H1 (cell line): ENCODE measurements at regions not wholly inside any gene's neighbourhood (a gene's known extent, or its start where the extent isn't known, plus 50 kb on each side); places are given as distances from the start of the nearest gene placed in this dataset.

ENCODE experiments used
- CTCF ChIA-PET: fragments of 300-600 bp; sonication (Branson Sonifier 250); formaldehyde crosslinking; loops from one replicate; lab custom pipeline; 2021; ENCODE audit not compliant: partially characterized antibody; lab: Charles Lee
- POLR2A ChIA-PET: fragments of 300-600 bp; sonication (Branson Sonifier 250); formaldehyde crosslinking; loops from one replicate; lab custom pipeline; 2021; ENCODE audit warnings: inconsistent platforms; ENCODE audit not compliant: partially characterized antibody; lab: Charles Lee
- DNase-seq, 2 experiments: peaks; one replicate each; pipeline versions ENCODE4 v3.0.0 to v3.0.0-alpha.2; 2010 to 2022; ENCODE audit warnings: low spot score in 2 of 2, low read depth in 1 of 2, mixed read lengths in 1 of 2
- FAIRE-seq: peaks from 2 replicates; lab custom pipeline; 2011; peaks lifted over from hg19 to GRCh38; lab: Jason Lieb, UNC
- H2AFZ ChIP-seq: 2 replicates; pipeline ENCODE4 v1.8.1; 2012; ENCODE audit warnings: low read length, inconsistent platforms
- H2AK5ac ChIP-seq: 2 replicates; pipeline ENCODE4 v1.6.1; 2013; ENCODE audit warnings: low read depth, low read length
- H2BK120ac ChIP-seq: replicated peaks from 2 replicates; pipeline ENCODE3; 2013; ENCODE audit warnings: low read depth, low read length, inconsistent platforms
- H2BK12ac ChIP-seq: 2 replicates; pipeline ENCODE4 v1.6.1; 2013; ENCODE audit warnings: low read depth, low read length
- H2BK15ac ChIP-seq: 2 replicates; pipeline ENCODE4 v1.6.1; 2013; ENCODE audit warnings: low read length
- H2BK20ac ChIP-seq: 2 replicates; pipeline ENCODE4 v1.6.1; 2013; ENCODE audit warnings: low read length
- H2BK5ac ChIP-seq: 2 replicates; pipeline ENCODE4 v1.6.1; 2013; ENCODE audit warnings: low read depth, low read length
- H3K14ac ChIP-seq: 2 replicates; pipeline ENCODE4 v1.6.1; 2013; ENCODE audit warnings: inconsistent platforms; ENCODE audit not compliant: insufficient read length
- H3K18ac ChIP-seq: 2 replicates; pipeline ENCODE4 v1.6.1; 2013; ENCODE audit warnings: low read length; ENCODE audit errors: extremely low read depth
- H3K23ac ChIP-seq: 2 replicates; pipeline ENCODE4 v1.6.1; 2013; ENCODE audit warnings: inconsistent platforms; ENCODE audit not compliant: insufficient read length
- H3K23me2 ChIP-seq: 2 replicates; pipeline ENCODE4 v1.6.1; 2013; ENCODE audit warnings: low read depth, low read length
- H3K27ac ChIP-seq: 2 replicates; pipeline ENCODE4 v1.6.1; 2011; ENCODE audit warnings: low read depth, low read length, inconsistent platforms
- H3K27me3 ChIP-seq, 4 experiments: replicated peaks in 1 of 4; 1 replicate in 1 of 4; 2 replicates in 3 of 4; pipeline versions ENCODE4 v1.6.1 to v1.8.1; 2011 to 2013; ENCODE audit warnings: low read length in 3 of 4, mild to moderate bottlenecking in 3 of 4, inconsistent platforms in 2 of 4, mixed read lengths in 2 of 4, moderate library complexity in 1 of 4; ENCODE audit not compliant: control insufficient read depth in 3 of 4, insufficient read depth in 3 of 4; ENCODE audit errors: extremely low read depth in 1 of 4
- H3K36me3 ChIP-seq, 4 experiments: 2 replicates each; pipeline versions ENCODE4 v1.6.1 to v1.8.1; 2011 to 2013; ENCODE audit warnings: mild to moderate bottlenecking in 4 of 4, low read length in 3 of 4, moderate library complexity in 2 of 4, control low read depth in 1 of 4, inconsistent platforms in 1 of 4; ENCODE audit not compliant: insufficient read depth in 4 of 4, control insufficient read depth in 2 of 4
- H3K4ac ChIP-seq: replicated peaks from 2 replicates; pipeline ENCODE3; 2013; ENCODE audit warnings: low read length, low read depth, mixed read lengths, inconsistent platforms; ENCODE audit not compliant: insufficient read length
- H3K4me1 ChIP-seq, 4 experiments: replicated peaks in 1 of 4; 1 replicate in 1 of 4; 2 replicates in 3 of 4; pipeline versions ENCODE4 v1.6.1 to v1.8.1; 2011 to 2013; ENCODE audit warnings: low read length in 3 of 4, inconsistent platforms in 2 of 4, mixed read lengths in 1 of 4; ENCODE audit not compliant: insufficient read depth in 4 of 4, control insufficient read depth in 3 of 4
- H3K4me2 ChIP-seq, 2 experiments: 2 replicates each; pipeline versions ENCODE4 v1.6.1 to v1.8.1; 2011 to 2013; ENCODE audit warnings: low read depth in 2 of 2, low read length in 2 of 2, control low read depth in 1 of 2, inconsistent platforms in 1 of 2, mild to moderate bottlenecking in 1 of 2; ENCODE audit not compliant: insufficient read depth in 1 of 2
- H3K4me3 ChIP-seq, 4 experiments: fragments of 200-600, 300-600 bp in 1 of 4; sonication (generic), shearing (Covaris generic), sonication (Bioruptor Twin) in 1 of 4; 2 replicates each; pipeline versions ENCODE4 v1.5.1 to v1.8.1; 2011 to 2016; ENCODE audit warnings: low read length in 4 of 4, low read depth in 3 of 4, control low read depth in 2 of 4, inconsistent platforms in 2 of 4, mild to moderate bottlenecking in 2 of 4, mixed read lengths in 1 of 4, moderate library complexity in 1 of 4; ENCODE audit not compliant: insufficient read depth in 2 of 4; ENCODE audit errors: extremely low read depth in 1 of 4
- H3K56ac ChIP-seq: replicated peaks from 2 replicates; pipeline ENCODE3; 2013; ENCODE audit warnings: low read depth, mild to moderate bottlenecking, mixed read lengths, low read length, inconsistent platforms; ENCODE audit not compliant: insufficient read length
- H3K79me1 ChIP-seq: 2 replicates; pipeline ENCODE4 v1.6.1; 2013; ENCODE audit warnings: low read depth, low read length, control low read depth
- H3K79me2 ChIP-seq, 2 experiments: 2 replicates each; pipeline versions ENCODE4 v1.6.1 to v1.8.1; 2012 to 2013; ENCODE audit warnings: low read length in 2 of 2, mild to moderate bottlenecking in 2 of 2, inconsistent platforms in 1 of 2; ENCODE audit not compliant: insufficient read depth in 2 of 2, control insufficient read depth in 1 of 2
- H3K9ac ChIP-seq, 4 experiments: replicated peaks in 1 of 4; 1 replicate in 1 of 4; 2 replicates in 3 of 4; pipeline versions ENCODE4 v1.6.1 to v1.8.1; 2011 to 2013; ENCODE audit warnings: low read depth in 3 of 4, low read length in 3 of 4, control low read depth in 2 of 4, mild to moderate bottlenecking in 2 of 4, moderate library complexity in 2 of 4, inconsistent platforms in 1 of 4; ENCODE audit errors: extremely low read depth in 1 of 4
- H3K9me3 ChIP-seq, 2 experiments: 2 replicates each; pipeline versions ENCODE4 v1.6.1 to v1.8.1; 2012 to 2013; ENCODE audit warnings: mild to moderate bottlenecking in 2 of 2, moderate library complexity in 2 of 2, control low read depth in 1 of 2, inconsistent platforms in 1 of 2, low read depth in 1 of 2, low read length in 1 of 2, mixed read lengths in 1 of 2; ENCODE audit not compliant: insufficient read depth in 2 of 2
- H4K20me1 ChIP-seq, 2 experiments: replicated peaks in 1 of 2; 2 replicates each; pipeline versions ENCODE3 to v1.8.1; 2011 to 2013; ENCODE audit warnings: inconsistent platforms in 2 of 2, low read length in 2 of 2, mild to moderate bottlenecking in 1 of 2; ENCODE audit not compliant: insufficient read depth in 2 of 2, control insufficient read depth in 1 of 2
- H4K5ac ChIP-seq: 2 replicates; pipeline ENCODE4 v1.6.1; 2013; ENCODE audit warnings: low read length, low read depth, mixed read lengths, inconsistent platforms; ENCODE audit not compliant: insufficient read length
- H4K8ac ChIP-seq: 2 replicates; pipeline ENCODE4 v1.8.0; 2013; ENCODE audit warnings: mild to moderate bottlenecking, moderate library complexity, low read length, inconsistent platforms; ENCODE audit not compliant: insufficient read depth; ENCODE audit errors: extremely low read depth
- H4K91ac ChIP-seq: replicated peaks from 2 replicates; pipeline ENCODE3; 2013; ENCODE audit warnings: low read length, mixed read lengths, inconsistent platforms; ENCODE audit not compliant: insufficient read length
- ASH2L ChIP-seq: fragments of 200-600, 300-600 bp; sonication (generic); IDR thresholded peaks from one replicate; pipeline ENCODE4 v1.7.1; 2017; ENCODE audit warnings: low read length
- ATF3 ChIP-seq: IDR thresholded peaks from 2 replicates; pipeline ENCODE4 v1.6.1; 2011; ENCODE audit warnings: low read depth, mild to moderate bottlenecking, low read length; ENCODE audit not compliant: insufficient read depth
- CBX8 ChIP-seq: fragments of 300-800, 300-1000 bp; sonication (generic); IDR thresholded peaks from 2 replicates; pipeline ENCODE4 v1.7.1; 2016; ENCODE audit warnings: low read depth, low read length, borderline replicate concordance
- CHD2 ChIP-seq: IDR thresholded peaks from 2 replicates; pipeline ENCODE4 v1.6.1; 2012; ENCODE audit warnings: low read length, improper control_type of control experiment
- GABPA ChIP-seq: IDR thresholded peaks from 2 replicates; pipeline ENCODE4 v1.6.1; 2011; ENCODE audit warnings: mild to moderate bottlenecking, low read length, moderate library complexity, borderline replicate concordance; ENCODE audit not compliant: insufficient read depth
- HDAC6 ChIP-seq: IDR thresholded peaks from one replicate; pipeline ENCODE4 v1.7.1; 2012; ENCODE audit warnings: low read depth, mild to moderate bottlenecking, inconsistent platforms, low read length, moderate library complexity
- POLR2A ChIP-seq, 2 experiments: IDR thresholded peaks; 1 replicate in 1 of 2; 2 replicates in 1 of 2; pipeline ENCODE4 v1.6.1; 2011; ENCODE audit warnings: low read depth in 2 of 2, low read length in 2 of 2, mild to moderate bottlenecking in 2 of 2; ENCODE audit errors: control extremely low read depth in 1 of 2
- RAD21 ChIP-seq, 2 experiments: IDR thresholded peaks in 1 of 2; conservative IDR thresholded peaks in 1 of 2; 2 replicates each; pipeline ENCODE4 v1.6.1; 2011; ENCODE audit warnings: low read depth in 2 of 2, low read length in 2 of 2, improper control_type of control experiment in 1 of 2, inconsistent platforms in 1 of 2, mild to moderate bottlenecking in 1 of 2, moderate library complexity in 1 of 2
- SIN3A ChIP-seq, 2 experiments: IDR thresholded peaks in 1 of 2; conservative IDR thresholded peaks in 1 of 2; 2 replicates each; pipeline ENCODE4 v1.6.1; 2011 to 2012; ENCODE audit warnings: low read length in 2 of 2, improper control_type of control experiment in 1 of 2, low read depth in 1 of 2, mild to moderate bottlenecking in 1 of 2
- SIX5 ChIP-seq: IDR thresholded peaks from 2 replicates; pipeline ENCODE4 v1.6.1; 2011; ENCODE audit warnings: mild to moderate bottlenecking, low read depth, low read length
- TBP ChIP-seq: IDR thresholded peaks from 2 replicates; pipeline ENCODE4 v1.6.1; 2011; ENCODE audit warnings: low read depth, low read length, improper control_type of control experiment
- TCF12 ChIP-seq: IDR thresholded peaks from 2 replicates; pipeline ENCODE4 v1.6.1; 2011; ENCODE audit warnings: low read depth, mild to moderate bottlenecking, low read length
- USF2 ChIP-seq: IDR thresholded peaks from 2 replicates; pipeline ENCODE4 v1.6.1; 2011; ENCODE audit warnings: low read length, improper control_type of control experiment
- WGBS, 2 experiments: shearing (Covaris generic) in 1 of 2; methylation state at CpG; one replicate each; pipeline versions ENCODE4 v1.1.6 to v1.1.7; 2013 to 2015; ENCODE audit warnings: low lambda C conversion rate in 2 of 2, mixed read lengths in 2 of 2, inconsistent platforms in 1 of 2, low coverage in 1 of 2, missing lambda C conversion rate in 1 of 2; ENCODE audit not compliant: insufficient replicate concordance in 2 of 2, insufficient coverage in 1 of 2, insufficient read length in 1 of 2; ENCODE audit errors: extremely low coverage in 1 of 2, missing lambda C conversion rate in 1 of 2; 5-methylcytosine and 5-hydroxymethylcytosine counted together

- H2BK5ac ChIP-seq, result no peak overlapping the region
- no peak overlapping the region for H3K18ac ChIP-seq
- no peak overlapping the region for H2BK20ac ChIP-seq
- no peaks in the 10 kb centered on the region for H3K36me3 ChIP-seq
- no peak overlapping the region; the same call in 1 of the 2 replicates for H2BK15ac ChIP-seq
- DNase-seq (no peak), FAIRE-seq (no peak)
- H3K4me3 ChIP-seq, result no peak overlapping the region
- H4K20me1 ChIP-seq, result no peaks in the 10 kb centered on the region
- no peak overlapping the region for H3K27ac ChIP-seq
- no peak overlapping the region for H3K23ac ChIP-seq
- no peak overlapping the region for H4K8ac ChIP-seq
- H3K4ac ChIP-seq, result no peak overlapping the region
- no peak overlapping the region for H2AFZ ChIP-seq
- CTCF ChIA-PET, result interaction anchor here (0.6 to 1.5 kb wide), 5 partner anchors 53 to 616 kb away, joined by 3 to 4 read pairs (median 3); no protein-coding TSS in a partner anchor
- H3K23me2 ChIP-seq, result no peaks in the 10 kb centered on the region; the same call in 1 of the 2 replicates
- H2AK5ac ChIP-seq, result no peak overlapping the region
- no peak overlapping the region for H4K91ac ChIP-seq
- H3K56ac ChIP-seq, result no peak overlapping the region
- H2BK120ac ChIP-seq, result no peak overlapping the region
- peak overlapping the region; percentile 72; the same call in 1 of the 2 replicates for H2BK12ac ChIP-seq
- H3K9ac ChIP-seq, result no peak overlapping the region
- H4K5ac ChIP-seq, result no peak overlapping the region
- no peaks in the 10 kb centered on the region for H3K9me3 ChIP-seq
- H3K79me1 ChIP-seq, result no peaks in the 10 kb centered on the region
- H3K4me2 ChIP-seq, result no peak overlapping the region
- no peak overlapping the region for H3K14ac ChIP-seq
- H3K4me1 ChIP-seq, result peaks cover 0 to 9% (median 5%) of the 10 kb centered on the region in 4 experiments; a peak in 4 of 7 replicates
- WGBS, 2 experiments, result 81% methylated on average over 8 of the region's 8 CpGs; no CpG with 5 or more reads in 1 of the 2 experiments
- peaks cover 0 to 2% (median 0%) of the 10 kb centered on the region in 4 experiments; a peak in 1 of 7 replicates for H3K27me3 ChIP-seq
- no peaks in the 10 kb centered on the region for H3K79me2 ChIP-seq
- POLR2A ChIA-PET, result no interaction called here
- no peak for TF ChIP-seq HDAC6
- no peak for TF ChIP-seq RAD21 (IDR thresholded peaks at IDR 0.05 in 1 of 2, conservative IDR thresholded peaks at IDR 0.05 in 1 of 2; ENCODE audit: low read depth in 2 of 2, low read length in 2 of 2)
- no peak for TF ChIP-seq SIN3A (conservative IDR thresholded peaks at IDR 0.05 in 1 of 2, IDR thresholded peaks at IDR 0.05 in 1 of 2; ENCODE audit: low read depth in 1 of 2, low read length in 2 of 2)
- no peak for TF ChIP-seq USF2
- no peak for TF ChIP-seq POLR2A (IDR thresholded peaks at IDR 0.05; ENCODE audit: control extremely low read depth in 1 of 2, low read depth in 2 of 2, low read length in 2 of 2)
- TF ChIP-seq SIX5, result no peak
- TF ChIP-seq CBX8, result no peak
- TF ChIP-seq GABPA, result no peak
- TF ChIP-seq CHD2, result no peak
- no peak for TF ChIP-seq TBP
- no peak for TF ChIP-seq ASH2L
- TF ChIP-seq TCF12, result no peak
- no peak for TF ChIP-seq ATF3
Measured at GRCh38 chr1:38505944-38506343, 353.6 kb downstream of the RRAGC start.
